HG02763 (cell line): ENCODE measurements at regions not wholly inside any gene's neighbourhood (a gene's known extent, or its start where the extent isn't known, plus 50 kb on each side); places are given as distances from the start of the nearest gene placed in this dataset.

Source experiments
- ATAC-seq: cut with Tn5 transposase; IDR thresholded peaks from one replicate; pipeline ENCODE4 v1.9.1; 2021; ENCODE audit warnings: mild to moderate bottlenecking, moderate library complexity; ENCODE audit not compliant: unreplicated experiment

- no peak for ATAC-seq
These were observed 104.1 kb upstream of the PALS2 start for GRCh38 chr7:24469118-24469517.

GRCh38 chr7:24472093-24472492, 101.2 kb upstream of the PALS2 start:
- ATAC-seq = no peak

GRCh38 chr7:24475166-24475961, 97.9 kb upstream of the PALS2 start:
- ATAC-seq = no peak

- no peak for ATAC-seq
These were observed 97.0 kb upstream of the PALS2 start for GRCh38 chr7:24476227-24476626.

GRCh38 chr7:24477398-24478136, 95.7 kb upstream of the PALS2 start:
- ATAC-seq = no peak

- ATAC-seq = no peak
These were observed 95.1 kb upstream of the PALS2 start for GRCh38 chr7:24478137-24478655.

- no peak for ATAC-seq
These were observed 92.8 kb upstream of the PALS2 start for GRCh38 chr7:24480501-24480900.

- ATAC-seq = no peak
These were observed 89.4 kb upstream of the PALS2 start for GRCh38 chr7:24483804-24484203.

GRCh38 chr7:24492576-24492975, 80.7 kb upstream of the PALS2 start:
- no peak for ATAC-seq

- no peak for ATAC-seq
These were observed 78.4 kb upstream of the PALS2 start for GRCh38 chr7:24494832-24495231.

GRCh38 chr7:24496036-24496435, 77.2 kb upstream of the PALS2 start:
- no peak for ATAC-seq

GRCh38 chr7:24498439-24498838, 74.8 kb upstream of the PALS2 start:
- no peak for ATAC-seq

- ATAC-seq = no peak
These were observed 73.4 kb upstream of the PALS2 start for GRCh38 chr7:24499871-24500270.

- no peak for ATAC-seq
These were observed 72.7 kb upstream of the PALS2 start for GRCh38 chr7:24500599-24500998.

- ATAC-seq = no peak
These were observed 72.2 kb upstream of the PALS2 start for GRCh38 chr7:24501009-24501408.

GRCh38 chr7:24501443-24502134, 71.7 kb upstream of the PALS2 start:
- ATAC-seq = no peak

GRCh38 chr7:24502135-24502488, 71.1 kb upstream of the PALS2 start:
- ATAC-seq = no peak

- ATAC-seq = no peak
These were observed 69.7 kb upstream of the PALS2 start for GRCh38 chr7:24503506-24503905.

GRCh38 chr7:24504040-24504439, 69.2 kb upstream of the PALS2 start:
- ATAC-seq = no peak

- no peak for ATAC-seq
These were observed 68.4 kb upstream of the PALS2 start for GRCh38 chr7:24504836-24505235.

- ATAC-seq = no peak
These were observed 67.3 kb upstream of the PALS2 start for GRCh38 chr7:24505968-24506367.

- no peak for ATAC-seq
These were observed 64.9 kb upstream of the PALS2 start for GRCh38 chr7:24508316-24508715.
